Heart left ventricle (tissue), 16 donors: ENCODE measurements at regions not wholly inside any gene's neighbourhood (a gene's known extent, or its start where the extent isn't known, plus 50 kb on each side); places are given as distances from the start of the nearest gene placed in this dataset.
A peak's percentile ranks its signal among the peaks of the same experiment; 100 is the strongest.

Experiments used
- ATAC-seq, 4 donors: fragments of 200-7000 bp; cut with Tn5 transposase; one replicate each; pipeline ENCODE4 v1.9.1; 2020 to 2022; ENCODE audit warnings: moderate library complexity in 4 of 4, mild to moderate bottlenecking in 3 of 4, moderate number of reproducible peaks in 1 of 4
- DNase-seq, 5 donors: peaks; one replicate each; pipeline ENCODE4 v3.0.0-alpha.2; 2020
- H3K27ac ChIP-seq, 12 donors: fragments of 200-600 bp; sonication (generic) in 4 of 12; one replicate each; pipeline versions ENCODE4 v1.5.0 to v1.8.0; 2016 to 2022; ENCODE audit warnings: mild to moderate bottlenecking in 2 of 12
- H3K27me3 ChIP-seq, 9 donors: fragments of 200-600 bp; sonication (generic) in 2 of 9; one replicate each; pipeline versions ENCODE4 v1.5.1 to v1.8.0; 2016 to 2022; ENCODE audit warnings: mild to moderate bottlenecking in 3 of 9
- H3K36me3 ChIP-seq, 9 donors: fragments of 200-600 bp; sonication (generic) in 2 of 9; one replicate each; pipeline versions ENCODE4 v1.5.0 to v1.8.0; 2018 to 2022; ENCODE audit warnings: mild to moderate bottlenecking in 2 of 9
- H3K4me1 ChIP-seq, 12 donors: fragments of 200-600 bp; sonication (generic) in 4 of 12; one replicate each; pipeline versions ENCODE4 v1.5.0 to v1.8.0; 2016 to 2022; ENCODE audit warnings: mild to moderate bottlenecking in 3 of 12
- H3K4me3 ChIP-seq, 12 donors: fragments of 200-600 bp; sonication (generic) in 4 of 12; one replicate each; pipeline versions ENCODE4 v1.5.0 to v1.8.0; 2017 to 2022; ENCODE audit warnings: mild to moderate bottlenecking in 9 of 12, moderate library complexity in 4 of 12
- H3K9me3 ChIP-seq, 12 donors: fragments of 200-600 bp; sonication (generic) in 4 of 12; one replicate each; pipeline versions ENCODE4 v1.5.0 to v1.8.0; 2016 to 2022; ENCODE audit warnings: mild to moderate bottlenecking in 1 of 12
- CTCF ChIP-seq, 12 donors: fragments of 200-600 bp; sonication (generic) in 4 of 12; IDR thresholded peaks; one replicate each; pipeline versions ENCODE4 v1.5.0 to v1.8.0; 2018 to 2022; ENCODE audit warnings: antibody characterized with exemption in 12 of 12, mild to moderate bottlenecking in 5 of 12
- POLR2A ChIP-seq, 2 donors: fragments of 450-650 bp; IDR thresholded peaks; one replicate each; pipeline ENCODE4 v1.6.1; 2017; ENCODE audit warnings: antibody characterized with exemption in 2 of 2, mild to moderate bottlenecking in 2 of 2, moderate library complexity in 2 of 2
- WGBS, 4 donors: extraction: QIAGEN DNeasy Blood & Tissue Kit in 2 of 4; methylation state at CpG; one replicate each; pipeline versions ENCODE4 v1.1.5 to v1.1.7; 2013 to 2018; 5-methylcytosine and 5-hydroxymethylcytosine counted together
- intact Hi-C, 10 donors: fragments of 100-400 bp; cut with DNase I; formaldehyde crosslinking; loops; one replicate each; pipeline versions ENCODE4 v1.11.1 to v1.14.2; 2022
- donor health status: ischemic (EF 13 %, LVEDD 7.1; RV severe dilation, severe dysfunction).
- donor health status: healthy with polysubstance abuse.
- donor health status: DM: no; HTN: yes; CAD: no.
- donor health status: DM: no; HTN: no; CAD: no.
- donor health status: ischemic (EF 25% LVEDD 6.9; RV normal size, moderate dysfunction).
- donor health status: ischemic (EF 25% LVEDD 5.7; RV mildly dilated, moderate dysfunction).
- donor health status: healthy.
- donor health status: DM: yes; HTN: yes; CAD: no.
- donor health status: ischemic (EF 35%, LVEDD 5.7; RV mildly dilated, moderate dysfunction).
- donor health status: nonischemic (EF 11% LVEDD 7.7; RV severe dilation, severe dysfunction).
- donor health status: DM: yes; HTN: yes; CAD: no.
- donor health status: PGD.
- donor health status: ischemic (EF 29% LVEDD 5.4; RV normal size, mild dysfunction).
- donor health status: nonischemic (EF 23%, LVEDD 6.1; RV moderate dilation, normal function).

- Histone ChIP-seq H3K4me1 (peaks cover 7 to 90% (median 72%) of the 10 kb centered on the region in 12 donors), H3K27me3 (no peaks in the 10 kb centered on the region), H3K27ac (peak overlapping the region; percentile 14 to 93 (median 76)), H3K9me3 (peaks cover 0 to 5% (median 0%) of the 10 kb centered on the region in 12 donors), H3K4me3 (no peak overlapping the region), H3K36me3 (no peaks in the 10 kb centered on the region)
- ATAC-seq (peak in 1 of 4 donors; percentile 16), DNase-seq (no peak)
- intact Hi-C loops, result loop anchor here in 5 of 10 donors (5.0 to 10.0 kb wide), 3 partner anchors 53 to 206 kb away; no protein-coding TSS in a partner anchor
- TF ChIP-seq CTCF (IDR thresholded peaks at IDR 0.05) (no peak), POLR2A (IDR thresholded peaks at IDR 0.05) (no peak)
- WGBS, 4 donors, result 73 to 83% (median 76%) methylated on average over 10 of the region's 10 CpGs
Observed at GRCh38 chr6:44060612-44061374, 66.5 kb downstream of the MRPL14 start.

GRCh38 chr6:44059359-44060346 is 67.6 kb downstream of the MRPL14 start:
- Histone ChIP-seq H3K9me3 (peaks cover 0 to 5% (median 0%) of the 10 kb centered on the region in 12 donors), H3K27ac (peak overlapping the region; percentile 51 to 93 (median 76)), H3K27me3 (no peaks in the 10 kb centered on the region), H3K4me1 (peaks cover 7 to 86% (median 67%) of the 10 kb centered on the region in 12 donors), H3K36me3 (no peaks in the 10 kb centered on the region), H3K4me3 (peak overlapping the region in 1 of 12 donors; percentile 0)
- TF ChIP-seq CTCF (IDR thresholded peaks at IDR 0.05) (no peak), POLR2A (IDR thresholded peaks at IDR 0.05) (no peak)
- 45 to 49% (median 48%) methylated on average over 7 of the region's 7 CpGs for WGBS, 4 donors
- ATAC-seq, result peak in 3 of 4 donors; percentile 14 to 38 (median 32)
- intact Hi-C loops, result loop anchor here in 5 of 10 donors (5.0 to 10.0 kb wide), 3 partner anchors 52 to 205 kb away; no protein-coding TSS in a partner anchor
- peak in 3 of 5 donors; percentile 73 to 84 (median 79) for DNase-seq

- peaks cover 7 to 86% (median 59%) of the 10 kb centered on the region in 12 donors for H3K4me1 ChIP-seq
- 28 to 45% (median 36%) methylated on average over 15 to 19 of the region's 19 CpGs for WGBS, 4 donors
- no peaks in the 10 kb centered on the region for H3K36me3 ChIP-seq
- peaks cover 0 to 5% (median 0%) of the 10 kb centered on the region in 12 donors for H3K9me3 ChIP-seq
- no peaks in the 10 kb centered on the region for H3K27me3 ChIP-seq
- no peak for TF ChIP-seq CTCF (IDR thresholded peaks at IDR 0.05)
- no peak for TF ChIP-seq POLR2A (IDR thresholded peaks at IDR 0.05)
- peak; percentile 75 to 93 (median 85) for DNase-seq
- H3K4me3 ChIP-seq, result peak overlapping the region in 4 of 12 donors; percentile 0 to 27 (median 16)
- peak; percentile 56 to 84 (median 78) for ATAC-seq
- H3K27ac ChIP-seq, result peak overlapping the region; percentile 51 to 93 (median 76)
- intact Hi-C loops, result no loop called here
Observed at GRCh38 chr6:44058617-44059358, 68.5 kb downstream of the MRPL14 start.
